GM12878 (cell line): ENCODE measurements at regions not wholly inside any gene's neighbourhood (a gene's known extent, or its start where the extent isn't known, plus 50 kb on each side); places are given as distances from the start of the nearest gene placed in this dataset.

ENCODE experiments used
- CREB1 ChIP-seq: IDR thresholded peaks from 2 replicates; pipeline ENCODE4 v1.6.1; 2012; ENCODE audit warnings: low read depth, mild to moderate bottlenecking, inconsistent platforms
- EP300 ChIP-seq, 2 experiments: fragments of 150-350 bp in 1 of 2; IDR thresholded peaks; 2 replicates each; pipeline ENCODE4 v1.6.1; 2011 to 2012; ENCODE audit warnings: low read depth in 2 of 2, low read length in 2 of 2, borderline replicate concordance in 1 of 2, improper control_type of control experiment in 1 of 2, inconsistent platforms in 1 of 2; ENCODE audit not compliant: control insufficient read depth in 1 of 2
- ETV6 ChIP-seq, 2 experiments: fragments of 450-650 bp in 1 of 2; IDR thresholded peaks in 1 of 2; conservative IDR thresholded peaks in 1 of 2; 2 replicates each; pipeline ENCODE4 v1.6.1; 2014; ENCODE audit warnings: antibody characterized with exemption in 1 of 2, borderline replicate concordance in 1 of 2, low read depth in 1 of 2, mild to moderate bottlenecking in 1 of 2, moderate library complexity in 1 of 2
- HDAC2 ChIP-seq: fragments of 200-600 bp; sonication (generic); IDR thresholded peaks from 2 replicates; pipeline ENCODE4 v1.6.1; 2017
- IKZF1 ChIP-seq: fragments of 450-650 bp; conservative IDR thresholded peaks from 2 replicates; pipeline ENCODE4 v1.6.1; 2017; ENCODE audit warnings: antibody characterized with exemption, mild to moderate bottlenecking
- IKZF2 ChIP-seq, 2 experiments: fragments of 450-650 bp; IDR thresholded peaks; 2 replicates each; pipeline ENCODE4 v1.6.1; 2017; ENCODE audit warnings: mild to moderate bottlenecking in 2 of 2, moderate library complexity in 2 of 2
- MEF2A ChIP-seq: IDR thresholded peaks from 2 replicates; pipeline ENCODE4 v1.6.1; 2011; ENCODE audit warnings: low read depth, mild to moderate bottlenecking, low read length, moderate library complexity; ENCODE audit not compliant: insufficient read depth
- SPI1 ChIP-seq: IDR thresholded peaks from 2 replicates; pipeline ENCODE4 v1.6.1; 2011; ENCODE audit warnings: low read depth, mild to moderate bottlenecking, low read length, moderate library complexity, borderline replicate concordance; ENCODE audit not compliant: insufficient read depth
- TF ChIP-seq, protein P1 (sequence below): fragments of 450-650 bp; IDR thresholded peaks from 2 replicates; pipeline ENCODE4 v1.6.1; 2018; ENCODE audit warnings: mild to moderate bottlenecking, low read depth, moderate library complexity; ENCODE audit not compliant: partially characterized antibody
- TF ChIP-seq, protein P2 (sequence below): fragments of 450-650 bp; IDR thresholded peaks from 2 replicates; pipeline ENCODE4 v1.6.1; 2016; ENCODE audit warnings: mild to moderate bottlenecking, moderate library complexity, borderline replicate concordance

DNA sequence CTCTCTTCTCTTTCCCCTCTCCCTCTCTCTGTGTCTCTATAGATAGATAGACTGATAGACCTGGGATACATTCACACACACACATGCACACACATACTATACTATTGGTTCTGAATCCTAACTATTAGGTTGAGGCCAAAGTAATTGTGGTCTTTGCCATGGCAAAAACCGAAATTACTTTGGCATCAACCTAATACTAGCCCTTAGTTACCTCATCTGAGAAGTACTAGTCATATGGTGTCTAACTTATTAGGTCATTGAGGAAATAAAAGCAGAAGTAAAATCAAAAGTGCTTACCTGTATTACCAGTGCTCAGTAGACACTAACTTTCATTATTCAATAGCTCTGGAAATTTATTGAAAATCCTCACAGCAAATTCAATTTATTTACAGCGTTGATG, 451.5 kb downstream of the EPHA4 start (continued):
- TF ChIP-seq, protein P1, sequence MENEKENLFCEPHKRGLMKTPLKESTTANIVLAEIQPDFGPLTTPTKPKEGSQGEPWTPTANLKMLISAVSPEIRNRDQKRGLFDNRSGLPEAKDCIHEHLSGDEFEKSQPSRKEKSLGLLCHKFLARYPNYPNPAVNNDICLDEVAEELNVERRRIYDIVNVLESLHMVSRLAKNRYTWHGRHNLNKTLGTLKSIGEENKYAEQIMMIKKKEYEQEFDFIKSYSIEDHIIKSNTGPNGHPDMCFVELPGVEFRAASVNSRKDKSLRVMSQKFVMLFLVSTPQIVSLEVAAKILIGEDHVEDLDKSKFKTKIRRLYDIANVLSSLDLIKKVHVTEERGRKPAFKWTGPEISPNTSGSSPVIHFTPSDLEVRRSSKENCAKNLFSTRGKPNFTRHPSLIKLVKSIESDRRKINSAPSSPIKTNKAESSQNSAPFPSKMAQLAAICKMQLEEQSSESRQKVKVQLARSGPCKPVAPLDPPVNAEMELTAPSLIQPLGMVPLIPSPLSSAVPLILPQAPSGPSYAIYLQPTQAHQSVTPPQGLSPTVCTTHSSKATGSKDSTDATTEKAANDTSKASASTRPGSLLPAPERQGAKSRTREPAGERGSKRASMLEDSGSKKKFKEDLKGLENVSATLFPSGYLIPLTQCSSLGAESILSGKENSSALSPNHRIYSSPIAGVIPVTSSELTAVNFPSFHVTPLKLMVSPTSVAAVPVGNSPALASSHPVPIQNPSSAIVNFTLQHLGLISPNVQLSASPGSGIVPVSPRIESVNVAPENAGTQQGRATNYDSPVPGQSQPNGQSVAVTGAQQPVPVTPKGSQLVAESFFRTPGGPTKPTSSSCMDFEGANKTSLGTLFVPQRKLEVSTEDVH: no peak
- TF ChIP-seq IKZF1 (peak; percentile 71), ETV6 (conservative IDR thresholded peaks at IDR 0.05 in 1 of 2, IDR thresholded peaks at IDR 0.05 in 1 of 2; ENCODE audit: borderline replicate concordance in 1 of 2, low read depth in 1 of 2) (peak in 1 of 2 experiments; percentile 95; a peak in 2 of 4 replicates), SPI1 (no peak), CREB1 (no peak), EP300 (IDR thresholded peaks at IDR 0.05; ENCODE audit: borderline replicate concordance in 1 of 2, control insufficient read depth in 1 of 2, low read depth in 2 of 2, low read length in 2 of 2) (peak; percentile 41 to 60; a peak in 2 of 4 replicates), MEF2A (no peak), IKZF2 (IDR thresholded peaks at IDR 0.05) (peak; percentile 58 to 69; a peak in 3 of 4 replicates), HDAC2 (no peak)
- TF ChIP-seq, protein P2, sequence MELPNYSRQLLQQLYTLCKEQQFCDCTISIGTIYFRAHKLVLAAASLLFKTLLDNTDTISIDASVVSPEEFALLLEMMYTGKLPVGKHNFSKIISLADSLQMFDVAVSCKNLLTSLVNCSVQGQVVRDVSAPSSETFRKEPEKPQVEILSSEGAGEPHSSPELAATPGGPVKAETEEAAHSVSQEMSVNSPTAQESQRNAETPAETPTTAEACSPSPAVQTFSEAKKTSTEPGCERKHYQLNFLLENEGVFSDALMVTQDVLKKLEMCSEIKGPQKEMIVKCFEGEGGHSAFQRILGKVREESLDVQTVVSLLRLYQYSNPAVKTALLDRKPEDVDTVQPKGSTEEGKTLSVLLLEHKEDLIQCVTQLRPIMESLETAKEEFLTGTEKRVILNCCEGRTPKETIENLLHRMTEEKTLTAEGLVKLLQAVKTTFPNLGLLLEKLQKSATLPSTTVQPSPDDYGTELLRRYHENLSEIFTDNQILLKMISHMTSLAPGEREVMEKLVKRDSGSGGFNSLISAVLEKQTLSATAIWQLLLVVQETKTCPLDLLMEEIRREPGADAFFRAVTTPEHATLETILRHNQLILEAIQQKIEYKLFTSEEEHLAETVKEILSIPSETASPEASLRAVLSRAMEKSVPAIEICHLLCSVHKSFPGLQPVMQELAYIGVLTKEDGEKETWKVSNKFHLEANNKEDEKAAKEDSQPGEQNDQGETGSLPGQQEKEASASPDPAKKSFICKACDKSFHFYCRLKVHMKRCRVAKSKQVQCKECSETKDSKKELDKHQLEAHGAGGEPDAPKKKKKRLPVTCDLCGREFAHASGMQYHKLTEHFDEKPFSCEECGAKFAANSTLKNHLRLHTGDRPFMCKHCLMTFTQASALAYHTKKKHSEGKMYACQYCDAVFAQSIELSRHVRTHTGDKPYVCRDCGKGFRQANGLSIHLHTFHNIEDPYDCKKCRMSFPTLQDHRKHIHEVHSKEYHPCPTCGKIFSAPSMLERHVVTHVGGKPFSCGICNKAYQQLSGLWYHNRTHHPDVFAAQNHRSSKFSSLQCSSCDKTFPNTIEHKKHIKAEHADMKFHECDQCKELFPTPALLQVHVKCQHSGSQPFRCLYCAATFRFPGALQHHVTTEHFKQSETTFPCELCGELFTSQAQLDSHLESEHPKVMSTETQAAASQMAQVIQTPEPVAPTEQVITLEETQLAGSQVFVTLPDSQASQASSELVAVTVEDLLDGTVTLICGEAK: no peak
- TF ChIP-seq, all 136 proteins: peak for 13
